Suppressor macrophage treated with lipopolysaccharide for 1 hour (primary cell): ENCODE measurements at regions not wholly inside any gene's neighbourhood (a gene's known extent, or its start where the extent isn't known, plus 50 kb on each side); places are given as distances from the start of the nearest gene placed in this dataset.
A peak's percentile ranks its signal among the peaks of the same experiment; 100 is the strongest.
"Not testable (repeated sequence)": the region's sequence is repeated elsewhere in the genome, so short reads cannot be mapped to it uniquely, and the experiment has no call there.

Source experiments
- DNase-seq, 3 donors: peaks; one replicate each; pipeline ENCODE4 v3.0.0-alpha.2; 2020 to 2022

GRCh38 chr20:40860487-40860902, 168.1 kb upstream of the TOP1 start:
- DNase-seq: no peak

DNA sequence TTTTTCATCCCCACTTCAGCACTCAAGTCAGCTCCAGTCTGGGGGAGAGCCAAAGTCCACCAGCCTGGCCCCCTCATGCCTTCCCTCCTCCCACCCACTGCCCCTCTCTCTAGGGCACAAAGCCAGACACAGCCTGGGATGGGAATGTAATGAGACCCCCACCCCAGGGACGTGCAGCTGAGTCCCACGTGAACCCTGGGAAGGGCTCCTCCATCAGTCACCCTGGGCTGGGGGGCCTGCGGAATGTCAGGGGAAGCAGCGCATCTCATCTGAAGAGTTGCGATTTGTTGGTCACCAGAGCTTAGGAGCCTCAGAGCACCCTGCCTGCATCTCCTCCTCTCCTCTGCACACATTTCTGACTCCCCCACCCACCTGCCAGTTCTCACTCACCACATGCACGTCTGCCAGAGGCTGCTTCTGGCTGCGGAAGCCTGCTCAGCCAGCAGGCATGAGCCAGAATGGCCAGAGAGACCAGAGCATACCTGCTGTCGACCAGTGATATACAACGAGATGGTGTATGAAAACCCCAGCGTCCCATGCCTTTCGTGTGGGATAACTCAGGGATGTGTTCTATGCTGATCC, 167.1 kb upstream of the TOP1 start:
- no peak for DNase-seq

GRCh38 chr20:40863355-40863919, 165.2 kb upstream of the TOP1 start:
- no peak for DNase-seq

DNA sequence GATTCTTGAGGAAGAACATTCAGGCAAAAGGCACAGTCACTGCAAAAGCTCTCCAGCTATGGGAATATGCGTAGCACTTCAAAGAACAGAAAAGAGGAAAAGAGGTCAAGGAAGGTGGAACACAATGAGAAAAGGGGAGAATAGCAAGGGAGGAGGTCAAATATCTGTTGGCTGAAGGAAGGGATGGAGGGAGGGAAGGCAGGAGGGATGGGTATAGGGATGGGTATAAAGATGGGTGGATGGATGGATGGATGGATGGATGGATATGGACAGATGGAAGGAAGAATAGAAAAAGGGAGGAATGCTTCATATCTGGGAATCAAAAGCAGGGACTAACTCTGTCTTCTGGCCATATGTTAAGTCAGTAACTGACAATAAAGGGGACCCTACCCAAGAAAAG, 164.2 kb upstream of the TOP1 start:
- no peak for DNase-seq

- DNase-seq: no peak
Observed at GRCh38 chr20:40865095-40865494, 163.5 kb upstream of the TOP1 start.

- no peak for DNase-seq
Observed at GRCh38 chr20:40866056-40866455, 162.6 kb upstream of the TOP1 start.

DNA sequence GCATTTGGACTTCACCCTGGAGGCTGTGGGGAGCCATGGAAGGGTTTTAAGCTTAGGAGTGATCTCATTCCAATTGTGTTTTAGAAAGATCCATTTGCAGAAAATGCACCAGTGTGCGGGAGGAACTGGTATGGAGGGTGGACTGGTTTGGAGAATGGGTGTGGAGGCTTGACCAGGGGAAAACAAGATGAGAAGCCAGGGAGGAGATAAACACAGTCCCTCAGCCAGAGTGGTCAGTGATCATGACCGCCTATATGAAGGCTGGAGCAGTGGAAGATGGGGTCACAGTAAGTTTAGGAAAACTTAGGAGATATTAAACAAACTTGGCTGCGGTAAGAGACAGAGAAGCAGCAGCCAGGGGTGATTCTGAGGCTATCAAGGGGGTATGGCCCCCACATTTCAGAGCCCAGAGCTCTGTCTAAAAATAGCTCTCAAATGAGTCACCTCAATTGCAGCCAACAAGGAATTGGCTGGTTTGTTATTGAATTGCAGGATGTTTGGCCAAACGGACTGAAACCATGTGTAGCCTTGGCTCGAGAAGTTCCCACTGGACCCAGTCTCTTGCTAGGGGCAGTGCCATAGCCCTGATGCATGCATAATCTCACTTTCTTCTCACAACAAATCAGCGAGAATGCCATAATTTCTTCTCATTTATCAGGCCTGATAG, 159.9 kb upstream of the TOP1 start:
- no peak for DNase-seq

GRCh38 chr20:40869218-40870147, 159.1 kb upstream of the TOP1 start:
- no peak for DNase-seq

DNA sequence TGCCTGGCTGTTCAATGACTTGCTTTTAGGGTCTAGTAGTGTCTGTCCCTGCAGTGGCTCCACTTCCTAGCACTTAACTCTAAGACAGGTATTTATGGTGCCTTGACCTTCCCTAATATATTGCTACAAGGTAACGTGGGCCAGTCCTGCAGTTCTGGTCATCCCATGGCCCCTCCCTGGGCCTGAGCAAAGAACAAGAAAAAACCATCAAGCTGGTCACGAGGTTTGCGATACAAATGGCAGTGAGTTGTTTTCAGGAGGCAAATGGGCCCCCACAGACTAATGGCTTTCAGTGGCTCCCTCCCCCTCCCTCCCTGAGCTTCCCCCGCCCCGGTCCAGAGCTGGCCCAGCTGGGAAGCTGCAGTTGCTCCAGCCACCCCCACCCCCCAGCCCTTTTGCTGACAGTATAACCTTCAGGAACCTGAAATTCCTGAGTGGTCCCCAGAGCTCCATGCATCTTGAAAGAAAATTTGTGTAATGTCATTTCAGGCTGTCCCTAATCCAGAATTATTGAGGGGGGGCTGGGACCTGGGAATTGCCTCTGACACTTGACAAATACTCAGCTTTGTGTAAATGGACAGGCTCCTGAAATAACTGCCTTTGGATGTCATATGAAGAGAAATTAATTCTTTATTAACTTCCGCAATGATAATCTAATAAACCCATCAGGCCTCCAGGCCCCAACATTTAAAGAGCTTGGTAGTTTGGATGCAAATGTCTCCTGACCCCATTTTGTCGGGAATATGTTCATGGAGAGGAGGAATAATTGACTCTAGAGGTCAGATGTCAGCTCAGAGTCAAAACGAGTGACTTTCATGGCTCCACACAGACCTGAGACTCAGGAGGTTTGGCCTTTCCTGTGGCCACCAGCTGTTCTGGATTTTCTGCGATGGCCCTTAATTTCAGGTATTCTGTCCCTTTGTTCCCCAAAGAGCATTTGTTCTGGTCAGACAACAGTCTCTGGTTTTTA, 153.2 kb upstream of the TOP1 start:
- no peak for DNase-seq

DNA sequence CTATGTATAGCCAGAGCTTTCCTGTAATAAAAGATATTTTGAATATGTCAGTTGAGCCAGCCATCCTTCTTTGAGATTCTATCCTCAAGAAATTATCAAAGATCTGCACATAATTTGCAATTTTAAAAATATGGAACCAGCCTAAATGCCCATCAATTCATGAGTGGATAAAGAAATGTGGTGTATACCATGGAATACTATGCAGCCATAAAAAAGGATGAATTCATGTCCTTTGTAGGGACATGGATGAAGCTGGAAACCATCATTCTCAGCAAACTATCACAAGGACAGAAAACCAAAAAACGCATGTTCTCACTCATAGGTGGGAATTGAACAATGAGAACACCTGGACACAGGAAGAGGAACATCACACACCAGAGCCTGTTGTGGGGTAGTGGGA, 150.5 kb upstream of the TOP1 start:
- DNase-seq: not testable (repeated sequence)

DNA sequence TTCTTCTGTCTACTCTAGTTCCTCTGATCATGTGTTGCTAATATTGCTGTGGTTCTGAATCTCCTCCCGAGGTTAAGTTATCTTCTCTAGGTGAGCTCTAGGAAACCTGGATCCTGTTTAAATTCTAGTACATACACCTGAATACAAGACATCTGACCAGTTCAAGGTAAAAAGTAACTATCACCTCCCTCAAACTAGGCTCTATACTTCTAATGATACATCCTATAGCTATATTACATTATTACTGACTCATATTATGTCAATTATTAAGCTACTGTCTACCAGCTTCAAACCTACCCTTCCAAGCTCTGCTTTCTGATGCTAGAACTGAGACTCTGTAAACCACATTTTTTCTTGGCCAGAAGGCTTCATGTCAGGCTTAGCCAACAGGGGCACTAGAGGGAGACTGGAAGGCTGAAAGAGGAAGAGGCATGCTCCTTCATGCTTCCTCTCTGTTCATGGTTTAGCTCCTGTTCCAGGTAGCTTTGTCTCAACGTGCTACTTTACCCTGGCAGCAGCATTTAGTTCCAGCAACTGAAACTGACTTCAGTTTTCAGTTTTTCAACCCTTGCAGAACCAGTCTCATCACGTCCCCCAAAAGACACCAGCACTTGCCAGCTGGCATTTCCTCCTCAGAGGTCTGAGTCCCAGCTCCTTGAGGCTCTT, 148.4 kb upstream of the TOP1 start:
- peak; percentile 28 to 50 (median 38) for DNase-seq

GRCh38 chr20:40880729-40881109, 147.9 kb upstream of the TOP1 start:
- no peak for DNase-seq

DNA sequence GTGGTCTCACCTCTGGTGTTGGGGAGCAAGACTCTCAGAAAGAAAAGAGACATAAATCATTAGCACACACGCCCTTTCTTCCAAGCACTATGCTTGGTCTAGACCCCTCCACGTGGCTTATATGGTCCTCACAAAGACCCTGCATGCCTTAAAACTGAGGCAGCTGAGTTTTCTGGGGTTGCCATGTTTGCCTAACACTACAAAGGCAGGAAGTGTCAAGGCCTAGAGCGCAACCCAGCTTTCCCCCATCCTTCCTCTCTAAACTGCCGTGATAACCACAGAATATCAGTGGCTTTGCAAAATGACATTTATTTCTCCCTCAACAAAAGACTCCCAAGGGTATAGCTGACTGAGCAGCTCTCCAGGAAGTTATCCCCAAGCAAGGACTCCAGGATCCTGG, 146.5 kb upstream of the TOP1 start:
- no peak for DNase-seq

- no peak for DNase-seq
Observed at GRCh38 chr20:40883097-40883496, 145.5 kb upstream of the TOP1 start.

- DNase-seq: no peak
Observed at GRCh38 chr20:40887105-40887504, 141.5 kb upstream of the TOP1 start.

DNA sequence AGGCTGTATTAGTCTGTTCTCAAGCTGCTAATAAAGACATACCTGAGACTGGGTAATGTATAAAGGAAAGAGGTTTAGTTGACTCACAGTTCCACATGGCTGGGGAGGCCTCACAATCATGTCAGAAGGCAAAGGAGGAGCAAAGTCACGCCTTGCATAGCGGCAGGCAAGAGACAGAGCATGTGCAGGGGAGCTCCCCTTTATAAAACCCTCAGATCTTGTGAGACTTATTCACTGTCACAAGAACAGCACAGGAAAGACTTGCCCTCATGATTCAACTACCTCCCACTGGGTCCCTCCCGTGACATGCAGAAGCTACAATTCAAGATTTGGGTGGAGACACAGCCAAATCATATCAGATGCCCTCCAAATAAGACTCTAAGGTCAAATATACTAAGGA, 139.4 kb upstream of the TOP1 start:
- peak; percentile 75 to 79 (median 78) for DNase-seq

DNA sequence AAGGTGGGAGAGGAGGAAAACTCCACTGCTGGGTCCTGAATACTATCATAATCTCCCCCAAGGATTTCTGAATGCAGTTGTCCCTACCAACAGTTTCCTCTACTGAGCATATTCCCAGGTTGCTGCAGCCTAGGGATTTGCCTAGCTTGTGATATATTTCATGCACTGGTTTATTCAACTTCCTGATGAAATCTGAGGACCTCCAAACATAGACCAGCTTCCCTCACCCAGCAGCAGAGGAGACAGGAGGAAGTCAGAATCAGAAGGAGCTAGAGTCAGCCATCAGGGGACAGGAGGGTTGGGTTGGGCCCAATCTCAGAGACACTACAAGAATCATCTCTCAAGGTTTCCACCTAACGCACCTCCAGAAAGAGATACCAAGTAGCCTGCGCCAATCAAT, 138.4 kb upstream of the TOP1 start:
- peak in 1 of 3 donors; percentile 42 for DNase-seq

DNA sequence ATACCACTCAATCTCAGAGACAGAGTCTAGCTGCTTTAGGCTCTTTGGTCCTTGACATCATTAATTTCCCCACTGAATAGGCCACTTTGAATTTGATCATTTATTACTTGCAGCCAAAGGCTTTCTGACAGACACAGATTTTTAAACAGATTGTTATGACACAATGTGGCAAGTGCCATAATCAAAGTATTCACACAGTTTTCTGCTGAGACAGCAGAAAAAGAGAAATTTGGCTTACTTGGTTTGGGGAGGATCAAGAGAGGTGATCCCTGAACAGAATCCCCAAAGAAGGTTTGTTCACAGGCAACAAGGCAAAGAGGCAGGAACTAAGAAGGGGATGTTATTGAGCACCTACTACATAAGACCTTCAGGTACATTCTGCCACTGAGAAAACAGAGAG, 138.0 kb upstream of the TOP1 start:
- no peak for DNase-seq

DNA sequence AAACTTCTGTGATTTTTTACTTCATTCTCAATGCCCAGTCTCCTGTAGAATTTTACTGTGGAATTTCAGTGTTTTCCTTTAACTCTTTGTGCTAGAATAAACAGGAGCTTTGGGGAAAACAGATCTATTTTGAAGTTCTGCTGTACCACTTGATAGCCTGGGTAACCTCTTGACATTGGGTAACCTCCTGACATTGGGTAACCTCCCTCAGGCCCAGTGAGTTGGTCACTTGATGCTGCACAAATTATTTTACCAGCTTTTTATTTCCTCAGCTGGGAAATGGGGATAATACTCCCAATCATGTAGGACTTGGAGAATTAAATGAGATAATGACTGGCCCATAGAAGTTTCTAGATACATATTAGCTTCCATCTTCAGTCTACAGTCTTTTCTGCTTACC, 137.3 kb upstream of the TOP1 start:
- peak; percentile 25 to 48 (median 40) for DNase-seq

DNA sequence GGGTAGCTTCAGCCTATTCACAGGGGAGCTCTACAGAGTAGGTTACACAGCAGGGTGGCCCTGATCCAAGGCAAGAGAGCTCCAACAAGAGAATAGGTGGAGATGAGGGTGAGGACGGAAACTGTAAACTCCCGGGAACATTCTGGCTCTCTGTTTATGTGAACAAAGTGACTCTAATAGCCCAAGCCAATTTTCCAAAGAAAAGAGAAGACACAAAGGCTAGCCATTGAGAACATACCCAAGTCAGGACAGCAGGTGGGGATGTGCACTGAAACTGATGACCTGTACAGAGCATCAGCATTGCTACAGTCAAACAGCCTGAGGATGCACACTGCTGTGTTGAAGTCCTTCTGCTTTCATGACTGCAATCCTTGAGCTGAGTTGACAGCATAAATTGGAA, 136.0 kb upstream of the TOP1 start:
- no peak for DNase-seq

DNA sequence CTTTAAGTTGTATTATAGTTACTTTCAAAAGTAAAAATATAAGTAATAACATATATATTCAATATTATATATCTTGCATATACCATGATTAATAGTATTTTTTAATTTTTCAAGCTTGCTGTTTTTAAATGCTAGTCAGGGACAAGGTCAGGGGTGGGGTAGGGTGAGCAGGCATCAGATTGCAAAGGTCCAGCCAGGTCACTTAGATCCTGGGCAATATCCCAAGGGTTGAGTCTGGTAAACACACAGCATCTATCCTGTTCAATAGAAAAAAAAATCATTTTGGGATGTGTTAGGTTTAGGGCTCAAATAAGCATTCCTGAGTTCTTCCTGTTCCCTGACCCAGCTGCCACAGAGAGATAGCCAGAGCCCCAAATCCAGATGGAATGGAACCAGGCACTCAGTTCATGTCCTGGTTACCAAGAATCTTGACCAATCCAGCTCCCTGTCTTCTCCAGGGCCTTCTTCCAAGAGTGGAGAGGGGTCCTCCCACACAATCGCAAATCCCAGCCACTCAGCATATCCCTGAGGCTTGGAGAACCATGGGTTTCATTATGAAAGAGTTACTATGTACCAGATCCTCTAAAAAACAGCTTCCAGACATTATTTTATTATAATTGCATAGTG, 134.9 kb upstream of the TOP1 start:
- DNase-seq: no peak
